HG03045 (cell line): ENCODE measurements at regions not wholly inside any gene's neighbourhood (a gene's known extent, or its start where the extent isn't known, plus 50 kb on each side); places are given as distances from the start of the nearest gene placed in this dataset.
"Not testable (repeated sequence)": the region's sequence is repeated elsewhere in the genome, so short reads cannot be mapped to it uniquely, and the experiment has no call there.

Experiments
- ATAC-seq: cut with Tn5 transposase; IDR thresholded peaks from one replicate; pipeline ENCODE4 v1.9.1; 2021; ENCODE audit warnings: mild to moderate bottlenecking, moderate library complexity; ENCODE audit not compliant: unreplicated experiment

DNA sequence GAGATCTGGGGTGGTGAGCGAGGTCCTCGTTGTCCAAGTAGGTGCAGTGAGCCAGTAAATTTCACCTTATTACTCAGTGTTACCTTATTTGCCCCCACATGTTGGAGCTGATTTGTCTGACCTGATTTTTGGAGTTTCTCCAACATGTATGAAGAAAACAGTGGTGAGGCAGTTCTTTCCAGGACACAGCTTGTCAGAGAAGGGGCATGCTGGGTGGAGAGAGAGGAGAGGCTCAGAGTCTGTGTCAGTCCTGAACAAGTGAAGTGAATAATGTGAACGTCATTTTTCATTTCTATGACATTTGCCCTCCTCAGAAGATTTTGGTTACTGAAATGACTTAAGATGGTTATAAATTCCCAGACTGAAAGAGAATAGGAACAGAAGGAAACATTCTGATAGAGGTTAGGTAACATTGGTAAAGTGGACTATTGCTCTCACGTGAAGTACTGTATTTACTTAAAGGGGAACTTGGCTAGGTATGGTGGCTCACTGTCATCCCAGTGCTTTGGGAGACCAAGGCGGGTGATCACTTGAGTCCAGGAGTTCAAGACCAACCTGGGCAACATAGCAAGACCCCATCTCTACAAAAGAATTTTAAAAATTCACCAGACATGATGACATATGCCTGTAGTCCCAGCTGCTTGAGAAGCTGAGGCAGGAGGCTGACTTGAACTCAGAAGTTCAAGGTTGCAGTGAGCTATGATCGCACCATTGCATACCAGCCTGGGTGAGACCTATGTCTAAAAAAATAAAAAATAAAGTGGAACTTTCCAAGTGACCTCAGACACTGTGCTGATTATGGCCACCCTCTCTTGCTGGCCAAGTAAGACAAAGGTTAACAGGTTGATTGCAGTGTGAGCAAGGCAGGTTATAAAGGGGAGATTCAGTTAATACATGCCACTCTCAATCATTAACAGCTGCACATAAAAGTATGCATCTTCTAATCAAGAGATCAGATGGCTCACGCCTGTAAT, 184.3 kb downstream of the EDN1 start:
- no peak for ATAC-seq

- no peak for ATAC-seq
These were observed 186.3 kb downstream of the EDN1 start for GRCh38 chr6:12476484-12476883.

GRCh38 chr6:12477616-12478015, 187.5 kb downstream of the EDN1 start:
- no peak for ATAC-seq

GRCh38 chr6:12478921-12479320, 188.8 kb downstream of the EDN1 start:
- no peak for ATAC-seq

GRCh38 chr6:12479451-12479850, 189.3 kb downstream of the EDN1 start:
- ATAC-seq, result no peak

DNA sequence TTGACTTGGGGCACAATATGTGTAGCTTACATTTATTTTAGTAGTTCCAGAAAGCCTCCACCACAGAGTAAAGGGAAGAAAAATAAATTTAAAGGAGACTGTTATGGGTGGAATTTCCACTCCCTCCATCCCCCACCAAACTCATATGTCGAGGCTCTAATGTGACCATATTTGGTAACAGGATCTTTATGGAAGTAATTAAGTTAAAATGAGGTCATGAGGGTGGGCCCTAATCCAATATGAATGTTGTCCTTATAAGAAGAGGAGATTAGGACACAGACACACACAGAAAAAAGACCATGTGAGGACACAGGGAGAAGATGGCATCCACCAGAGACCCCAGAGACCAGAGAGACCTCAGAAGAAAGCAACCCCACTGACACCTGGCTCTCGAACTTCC, 189.7 kb downstream of the EDN1 start:
- ATAC-seq, result no peak

DNA sequence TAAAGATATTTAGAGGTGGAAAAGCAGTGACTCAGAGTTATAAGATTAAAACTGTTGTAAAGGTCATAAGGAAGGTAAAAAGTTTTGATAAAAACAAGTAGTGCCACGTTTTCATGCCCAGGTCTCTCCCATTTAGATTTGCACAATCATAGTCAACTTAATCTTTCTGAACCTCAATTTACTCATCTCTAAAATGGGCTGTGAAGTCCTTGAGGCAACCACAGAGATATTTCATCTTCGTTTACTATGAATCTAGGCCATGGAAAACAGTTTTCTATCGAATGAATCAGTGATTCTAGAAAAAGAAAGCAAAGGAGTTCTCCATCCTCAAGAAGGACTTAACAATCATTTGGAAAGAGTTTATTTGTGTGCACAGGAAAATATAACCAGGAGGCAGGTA, 190.2 kb downstream of the EDN1 start:
- no peak for ATAC-seq

- no peak for ATAC-seq
These were observed 191.1 kb downstream of the EDN1 start for GRCh38 chr6:12481292-12481691.

DNA sequence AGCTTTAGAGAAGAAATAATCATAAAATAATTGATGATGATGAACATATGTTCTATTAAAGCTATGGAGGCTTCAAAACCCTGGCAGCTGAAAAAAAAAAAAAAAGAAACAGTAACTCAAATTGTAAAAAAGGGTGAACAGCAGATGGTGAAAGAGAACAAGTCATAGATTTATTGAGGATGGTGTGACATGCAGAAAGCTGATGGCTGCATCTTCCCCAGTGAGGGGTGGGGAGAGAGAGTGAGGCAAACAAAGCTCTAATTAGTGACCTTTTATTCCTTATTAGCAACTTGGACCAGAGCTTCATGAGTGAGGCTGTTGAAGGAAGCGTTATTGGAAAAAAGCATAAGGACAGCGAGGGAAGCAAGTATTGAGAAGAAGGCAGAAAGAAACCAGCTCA, 191.7 kb downstream of the EDN1 start:
- ATAC-seq, result no peak

DNA sequence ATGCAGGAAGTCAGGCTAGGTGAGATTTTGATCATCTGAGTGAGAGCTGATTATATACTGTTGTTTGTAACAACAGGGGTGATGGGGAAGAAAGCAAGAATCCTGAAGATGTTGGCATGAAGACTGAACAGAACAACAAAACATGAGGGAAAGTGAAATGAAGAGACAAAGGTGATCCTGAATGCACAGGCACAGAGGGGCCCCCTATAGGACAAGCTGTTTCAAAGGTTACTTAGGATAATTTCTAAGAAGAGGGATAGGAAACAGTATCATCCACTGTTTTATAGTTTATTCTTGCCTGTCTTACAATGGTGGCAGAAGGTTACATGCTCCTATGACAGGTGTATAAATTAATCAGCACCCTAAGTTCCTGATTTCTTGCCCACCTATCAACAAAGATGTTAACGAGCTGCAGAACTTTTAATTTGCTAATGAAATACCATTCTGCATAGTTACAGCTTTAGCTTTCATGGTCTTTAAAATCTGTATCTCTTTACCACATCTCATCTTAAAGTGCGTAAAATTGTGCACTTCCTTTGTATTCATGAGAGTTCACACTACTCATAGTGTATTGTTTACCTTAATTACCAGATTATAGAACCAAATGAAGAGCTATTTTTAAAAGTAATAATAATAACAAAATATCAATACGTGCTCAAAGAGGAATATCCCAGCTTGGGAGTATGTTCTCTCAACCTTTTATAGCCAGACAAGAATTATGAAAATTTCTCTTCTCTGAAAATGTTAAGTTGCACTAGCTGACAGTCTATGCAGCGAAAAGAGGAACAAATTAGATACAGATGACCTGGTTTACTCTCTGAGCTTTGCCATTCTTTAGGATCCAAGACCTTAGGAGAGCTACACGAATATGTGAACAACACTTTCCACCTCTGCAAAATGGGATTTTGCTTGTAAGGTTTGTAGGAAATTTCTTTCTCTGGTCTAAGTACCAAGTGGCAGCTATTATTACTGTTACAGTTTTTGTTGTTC, 192.5 kb downstream of the EDN1 start:
- no peak for ATAC-seq

DNA sequence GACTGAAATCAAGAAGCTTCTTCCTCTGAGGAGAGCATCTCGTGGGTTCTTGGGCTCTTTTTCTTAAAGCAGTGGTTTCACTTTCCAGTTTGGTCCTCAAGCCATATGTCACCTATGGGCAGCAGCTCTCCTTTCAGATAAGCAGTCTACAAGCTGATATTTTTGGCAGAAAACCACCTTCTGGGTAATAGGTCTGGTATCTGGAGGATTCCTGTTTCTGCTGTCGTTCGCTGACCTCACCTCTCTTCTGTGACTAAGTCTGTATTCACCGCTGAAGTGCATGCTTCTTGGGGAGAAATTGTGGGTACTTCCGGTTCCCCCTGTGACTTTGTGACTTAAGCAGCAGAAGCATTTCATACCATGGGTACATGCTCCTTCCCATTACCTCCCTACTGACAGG, 193.6 kb downstream of the EDN1 start:
- ATAC-seq, result peak; percentile 74

GRCh38 chr6:12484519-12484918, 194.4 kb downstream of the EDN1 start:
- ATAC-seq, result no peak

GRCh38 chr6:12485226-12485764, 195.1 kb downstream of the EDN1 start:
- no peak for ATAC-seq

DNA sequence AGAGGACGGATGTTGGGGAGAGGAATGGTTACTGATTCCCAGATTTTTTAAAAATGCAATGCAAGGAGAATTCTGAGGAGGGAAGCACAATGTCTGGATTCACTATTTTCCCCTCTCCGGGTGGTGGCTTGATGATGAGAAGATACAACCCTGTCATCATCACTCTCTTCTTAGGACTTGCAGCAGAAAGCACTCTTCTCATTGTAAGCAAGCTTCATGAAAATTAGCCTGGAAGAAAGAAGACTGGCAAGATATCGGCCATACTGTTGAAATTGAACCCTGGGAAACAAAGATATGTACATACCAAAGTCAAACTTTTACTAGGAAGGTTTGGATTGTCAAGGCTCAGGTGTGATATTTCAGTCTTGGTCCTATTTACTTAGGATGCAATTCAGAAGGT, 195.7 kb downstream of the EDN1 start:
- ATAC-seq, result no peak

- ATAC-seq, result no peak
These were observed 200.3 kb downstream of the EDN1 start for GRCh38 chr6:12490351-12490903.

DNA sequence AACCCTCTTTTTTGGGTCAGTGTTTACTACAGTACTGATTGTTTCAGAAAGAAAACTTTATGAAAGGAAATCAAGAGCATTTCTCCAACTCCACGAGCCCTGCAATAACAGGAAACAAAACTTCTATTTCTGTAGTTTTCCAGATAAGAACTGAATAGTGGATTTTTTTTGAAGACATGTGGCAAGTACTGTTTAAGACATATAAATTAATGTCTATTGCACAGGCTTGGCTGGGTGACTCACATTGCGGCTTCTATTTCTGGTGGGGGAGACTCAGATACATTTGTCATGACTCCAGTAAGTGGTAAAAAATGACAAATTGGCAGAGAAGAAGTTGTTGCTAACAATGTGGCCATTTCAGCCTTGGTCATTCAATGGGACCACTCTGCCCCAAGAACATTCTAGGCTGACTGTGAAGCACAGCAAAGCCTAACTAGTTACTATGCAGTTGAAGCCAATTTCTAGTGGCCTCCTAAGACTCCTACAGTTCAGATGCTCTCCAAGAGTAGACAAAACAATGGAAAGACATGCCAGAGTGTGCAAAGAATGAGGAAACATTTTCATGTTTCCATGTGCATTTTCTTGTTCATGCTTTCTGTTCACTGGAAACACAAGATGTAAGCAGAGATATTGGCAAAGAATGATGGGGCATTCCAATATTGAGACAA, 200.9 kb downstream of the EDN1 start:
- ATAC-seq, result no peak

GRCh38 chr6:12492929-12493328, 202.8 kb downstream of the EDN1 start:
- ATAC-seq, result not testable (repeated sequence)

- ATAC-seq, result no peak
These were observed 203.3 kb downstream of the EDN1 start for GRCh38 chr6:12493446-12493845.

DNA sequence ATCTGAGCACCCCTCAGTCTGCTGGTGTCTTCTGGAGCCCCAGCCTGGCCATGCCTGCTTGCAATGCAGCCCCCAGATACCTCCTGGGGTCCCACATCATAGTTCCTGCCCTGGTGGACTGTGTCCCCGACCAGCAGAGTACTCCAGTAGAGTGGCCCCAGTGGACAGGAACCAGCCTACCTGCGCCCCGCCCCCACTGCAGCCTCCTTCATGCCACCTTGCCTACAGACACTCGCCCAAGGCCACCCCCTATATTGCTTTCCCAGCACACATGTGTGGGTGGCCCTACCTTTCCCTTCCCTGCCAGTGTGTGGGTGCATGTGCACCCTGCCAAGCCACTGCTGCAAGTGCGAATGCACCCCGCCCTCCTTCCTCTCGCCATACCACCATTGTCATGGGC, 204.0 kb downstream of the EDN1 start:
- no peak for ATAC-seq

GRCh38 chr6:12501990-12502389, 211.8 kb downstream of the EDN1 start:
- ATAC-seq, result no peak
